Bone marrow (tissue), 2 donors: ENCODE measurements at regions not wholly inside any gene's neighbourhood (a gene's known extent, or its start where the extent isn't known, plus 50 kb on each side); places are given as distances from the start of the nearest gene placed in this dataset.

Experiments
- DNase-seq, 2 donors: peaks; one replicate each; lab custom pipeline; 2025; lab: John Stamatoyannopoulos, UW

- no peak for DNase-seq
Observed at GRCh38 chr11:115557681-115558080, 53.5 kb upstream of the CADM1 start.

- no peak for DNase-seq
Observed at GRCh38 chr11:115556984-115557383, 52.8 kb upstream of the CADM1 start.

- DNase-seq: no peak
Observed at GRCh38 chr11:115555336-115556090, 51.3 kb upstream of the CADM1 start.
